ENCODE measurements at regions not wholly inside any gene's neighbourhood (a gene's known extent, or its start where the extent isn't known, plus 50 kb on each side); places are given as distances from the start of the nearest gene placed in this dataset.

- H3K9me3 ChIP-seq (ENCODE audit: control insufficient read depth, insufficient read depth, low read depth, low read length), result no peaks in the 10 kb centered on the region
- DNase-seq (ENCODE audit: low read depth in 2 of 2), result no peak
- TF ChIP-seq EZH2 (IDR thresholded peaks at IDR 0.05; ENCODE audit: low read length, missing control alignments) (no peak), CTCF (conservative IDR thresholded peaks at IDR 0.05 in 1 of 2, IDR thresholded peaks at IDR 0.05 in 1 of 2; ENCODE audit: low read depth in 1 of 2, low read length in 2 of 2) (peak in 1 of 2 donors; percentile 18)
- no peaks in the 10 kb centered on the region for H3K36me3 ChIP-seq (ENCODE audit: control insufficient read depth, insufficient read depth, low read length)
- H3K4me1 ChIP-seq (ENCODE audit: control insufficient read depth, extremely low read depth, insufficient read depth, low read length), result no peaks in the 10 kb centered on the region
- H3K27ac ChIP-seq (ENCODE audit: insufficient read depth, low read length), result no peak overlapping the region
- H3K27me3 ChIP-seq (ENCODE audit: control insufficient read depth, insufficient read depth, low read length), result peaks cover 9% of the 10 kb centered on the region
- H3K4me3 ChIP-seq (replicated peaks in 1 of 4; ENCODE audit: control extremely low read depth in 1 of 4, insufficient read depth in 1 of 4, low read depth in 3 of 4, low read length in 4 of 4), result no peak overlapping the region
- no peak overlapping the region for H2AFZ ChIP-seq (ENCODE audit: low read length)
- no peaks in the 10 kb centered on the region for H4K20me1 ChIP-seq (ENCODE audit: control insufficient read depth, extremely low read depth, insufficient read depth, low read length)
- H3K4me2 ChIP-seq (ENCODE audit: extremely low read depth, insufficient read depth, low read length), result no peak overlapping the region
- H3K79me2 ChIP-seq (ENCODE audit: control insufficient read depth, insufficient read depth, low read length), result no peaks in the 10 kb centered on the region
- H3K9ac ChIP-seq (ENCODE audit: insufficient read depth, low read length), result no peak overlapping the region
These were observed 83.7 kb upstream of the DBX1 start for GRCh38 chr11:20243974-20244373.

- no peak overlapping the region for H3K27ac ChIP-seq (ENCODE audit: insufficient read depth, low read length)
- TF ChIP-seq CTCF (conservative IDR thresholded peaks at IDR 0.05 in 1 of 2, IDR thresholded peaks at IDR 0.05 in 1 of 2; ENCODE audit: low read depth in 1 of 2, low read length in 2 of 2) (no peak), EZH2 (IDR thresholded peaks at IDR 0.05; ENCODE audit: low read length, missing control alignments) (no peak)
- no peaks in the 10 kb centered on the region for H3K27me3 ChIP-seq (ENCODE audit: control insufficient read depth, insufficient read depth, low read length)
- no peak overlapping the region for H3K4me3 ChIP-seq (replicated peaks in 1 of 4; ENCODE audit: control extremely low read depth in 1 of 4, insufficient read depth in 1 of 4, low read depth in 3 of 4, low read length in 4 of 4)
- H3K79me2 ChIP-seq (ENCODE audit: control insufficient read depth, insufficient read depth, low read length), result no peaks in the 10 kb centered on the region
- no peak overlapping the region for H2AFZ ChIP-seq (ENCODE audit: low read length)
- no peak for DNase-seq (ENCODE audit: low read depth in 2 of 2)
- H3K9me3 ChIP-seq (ENCODE audit: control insufficient read depth, insufficient read depth, low read depth, low read length), result no peaks in the 10 kb centered on the region
- no peaks in the 10 kb centered on the region for H3K4me1 ChIP-seq (ENCODE audit: control insufficient read depth, extremely low read depth, insufficient read depth, low read length)
- no peaks in the 10 kb centered on the region for H3K36me3 ChIP-seq (ENCODE audit: control insufficient read depth, insufficient read depth, low read length)
- no peaks in the 10 kb centered on the region for H4K20me1 ChIP-seq (ENCODE audit: control insufficient read depth, extremely low read depth, insufficient read depth, low read length)
- no peak overlapping the region for H3K9ac ChIP-seq (ENCODE audit: insufficient read depth, low read length)
- no peak overlapping the region for H3K4me2 ChIP-seq (ENCODE audit: extremely low read depth, insufficient read depth, low read length)
These were observed 78.4 kb upstream of the DBX1 start for GRCh38 chr11:20238712-20239111.

DNA sequence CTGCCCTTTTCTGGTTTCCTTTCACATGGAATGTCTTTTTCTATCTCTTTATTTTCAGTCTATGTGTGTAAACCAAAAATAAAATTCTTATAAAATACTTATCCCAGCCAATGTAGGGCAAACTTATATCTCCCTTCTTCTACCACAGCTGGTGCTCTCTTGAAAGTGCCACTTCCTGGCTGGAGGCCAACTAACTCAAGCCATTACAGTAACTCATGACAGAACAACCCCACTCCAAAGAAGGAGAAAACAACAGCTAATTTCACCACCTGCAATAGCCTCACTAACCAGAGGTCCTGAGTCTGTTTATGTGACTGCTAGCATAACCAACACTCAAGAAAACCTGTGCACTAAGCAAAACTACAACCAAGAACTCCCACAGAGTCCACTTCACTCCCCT lies 74.9 kb upstream of the DBX1 start:
- DNase-seq (ENCODE audit: low read depth in 2 of 2), result no peak
- Histone ChIP-seq H3K27me3 (ENCODE audit: control insufficient read depth, insufficient read depth, low read length) (no peaks in the 10 kb centered on the region), H3K9ac (ENCODE audit: insufficient read depth, low read length) (no peak overlapping the region), H4K20me1 (ENCODE audit: control insufficient read depth, extremely low read depth, insufficient read depth, low read length) (no peaks in the 10 kb centered on the region), H3K4me3 (replicated peaks in 1 of 4; ENCODE audit: control extremely low read depth in 1 of 4, insufficient read depth in 1 of 4, low read depth in 3 of 4, low read length in 4 of 4) (no peak overlapping the region), H3K4me1 (ENCODE audit: control insufficient read depth, extremely low read depth, insufficient read depth, low read length) (no peaks in the 10 kb centered on the region), H3K36me3 (ENCODE audit: control insufficient read depth, insufficient read depth, low read length) (no peaks in the 10 kb centered on the region), H3K9me3 (ENCODE audit: control insufficient read depth, insufficient read depth, low read depth, low read length) (no peaks in the 10 kb centered on the region), H3K4me2 (ENCODE audit: extremely low read depth, insufficient read depth, low read length) (no peak overlapping the region), H3K79me2 (ENCODE audit: control insufficient read depth, insufficient read depth, low read length) (no peaks in the 10 kb centered on the region), H3K27ac (ENCODE audit: insufficient read depth, low read length) (no peak overlapping the region), H2AFZ (ENCODE audit: low read length) (no peak overlapping the region)
- TF ChIP-seq CTCF (conservative IDR thresholded peaks at IDR 0.05 in 1 of 2, IDR thresholded peaks at IDR 0.05 in 1 of 2; ENCODE audit: low read depth in 1 of 2, low read length in 2 of 2) (no peak), EZH2 (IDR thresholded peaks at IDR 0.05; ENCODE audit: low read length, missing control alignments) (no peak)

All from fibroblast of lung (primary cell).